ENCODE measurements at regions not wholly inside any gene's neighbourhood (a gene's known extent, or its start where the extent isn't known, plus 50 kb on each side); places are given as distances from the start of the nearest gene placed in this dataset.

DNA sequence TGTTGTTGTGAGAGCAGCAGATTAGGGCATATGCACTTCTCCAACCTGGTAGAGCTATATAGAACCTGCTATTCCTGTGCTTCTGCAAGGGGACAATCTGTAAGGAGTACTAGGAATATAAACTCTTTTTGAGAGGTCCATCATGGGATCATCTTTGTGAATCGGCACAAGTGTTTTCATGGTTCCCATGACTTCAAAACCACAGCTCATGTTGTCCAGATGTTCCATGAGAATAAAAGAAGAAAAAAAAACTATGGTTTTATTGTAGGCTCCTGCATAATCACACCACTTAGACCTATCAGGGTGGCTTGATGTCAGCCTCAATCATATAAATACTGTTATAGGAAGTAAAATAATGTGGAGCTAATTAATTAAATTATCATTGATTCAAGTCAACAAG, 311.4 kb upstream of the ATP2B1 start:
- TF ChIP-seq, protein P1, sequence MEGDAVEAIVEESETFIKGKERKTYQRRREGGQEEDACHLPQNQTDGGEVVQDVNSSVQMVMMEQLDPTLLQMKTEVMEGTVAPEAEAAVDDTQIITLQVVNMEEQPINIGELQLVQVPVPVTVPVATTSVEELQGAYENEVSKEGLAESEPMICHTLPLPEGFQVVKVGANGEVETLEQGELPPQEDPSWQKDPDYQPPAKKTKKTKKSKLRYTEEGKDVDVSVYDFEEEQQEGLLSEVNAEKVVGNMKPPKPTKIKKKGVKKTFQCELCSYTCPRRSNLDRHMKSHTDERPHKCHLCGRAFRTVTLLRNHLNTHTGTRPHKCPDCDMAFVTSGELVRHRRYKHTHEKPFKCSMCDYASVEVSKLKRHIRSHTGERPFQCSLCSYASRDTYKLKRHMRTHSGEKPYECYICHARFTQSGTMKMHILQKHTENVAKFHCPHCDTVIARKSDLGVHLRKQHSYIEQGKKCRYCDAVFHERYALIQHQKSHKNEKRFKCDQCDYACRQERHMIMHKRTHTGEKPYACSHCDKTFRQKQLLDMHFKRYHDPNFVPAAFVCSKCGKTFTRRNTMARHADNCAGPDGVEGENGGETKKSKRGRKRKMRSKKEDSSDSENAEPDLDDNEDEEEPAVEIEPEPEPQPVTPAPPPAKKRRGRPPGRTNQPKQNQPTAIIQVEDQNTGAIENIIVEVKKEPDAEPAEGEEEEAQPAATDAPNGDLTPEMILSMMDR (IDR thresholded peaks at IDR 0.05; ENCODE audit: insufficient read depth, low read depth, low read length): no peak
- no peak for TF ChIP-seq EZH2 (IDR thresholded peaks at IDR 0.05; ENCODE audit: insufficient read depth, low read length)
